Inflammatory macrophage (primary cell): ENCODE measurements at regions not wholly inside any gene's neighbourhood (a gene's known extent, or its start where the extent isn't known, plus 50 kb on each side); places are given as distances from the start of the nearest gene placed in this dataset.

Experiments used
- DNase-seq, 2 donors: peaks; one replicate each; pipeline ENCODE4 v3.0.0-alpha.2; 2020 to 2022

GRCh38 chr9:6703898-6704639, 53.7 kb upstream of the KDM4C start:
- peak; percentile 93 to 98 for DNase-seq

GRCh38 chr9:6702707-6703106, 55.1 kb upstream of the KDM4C start:
- no peak for DNase-seq

GRCh38 chr9:6696178-6696577, 50.6 kb upstream of the GLDC start:
- no peak for DNase-seq

GRCh38 chr9:6695121-6695814, 49.7 kb upstream of the GLDC start:
- no peak for DNase-seq
